Midbrain (tissue), 1 donor: ENCODE measurements at regions not wholly inside any gene's neighbourhood (a gene's known extent, or its start where the extent isn't known, plus 50 kb on each side); places are given as distances from the start of the nearest gene placed in this dataset.
A peak's percentile ranks its signal among the peaks of the same experiment; 100 is the strongest.

Experiments used
- DNase-seq: peaks from one replicate; lab custom pipeline; 2025; lab: John Stamatoyannopoulos, UW

GRCh38 chr12:13288937-13289652 is 92.6 kb downstream of the EMP1 start:
- DNase-seq, result no peak

- DNase-seq, result no peak
Observed at GRCh38 chr12:13288501-13288900, 92.0 kb downstream of the EMP1 start.

DNA sequence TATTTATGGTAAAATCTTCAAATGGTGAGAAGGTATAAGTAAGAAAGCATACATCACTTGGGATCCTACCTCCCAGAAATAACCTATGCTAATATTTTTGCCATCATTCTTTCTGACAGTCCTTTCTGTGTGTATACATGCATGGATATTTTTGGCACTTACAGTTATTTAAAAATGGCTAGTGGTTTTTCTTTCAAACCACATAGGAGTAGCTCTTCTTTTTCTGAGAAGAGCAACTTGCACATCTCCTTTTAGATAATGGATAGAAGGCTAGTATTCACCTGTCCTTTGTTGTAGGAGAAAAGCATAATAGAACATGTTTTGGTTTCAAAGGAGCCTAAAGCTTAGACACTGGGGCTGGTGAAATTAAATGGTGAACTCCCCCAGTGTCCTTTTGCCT is 87.3 kb downstream of the EMP1 start:
- DNase-seq, result no peak

DNA sequence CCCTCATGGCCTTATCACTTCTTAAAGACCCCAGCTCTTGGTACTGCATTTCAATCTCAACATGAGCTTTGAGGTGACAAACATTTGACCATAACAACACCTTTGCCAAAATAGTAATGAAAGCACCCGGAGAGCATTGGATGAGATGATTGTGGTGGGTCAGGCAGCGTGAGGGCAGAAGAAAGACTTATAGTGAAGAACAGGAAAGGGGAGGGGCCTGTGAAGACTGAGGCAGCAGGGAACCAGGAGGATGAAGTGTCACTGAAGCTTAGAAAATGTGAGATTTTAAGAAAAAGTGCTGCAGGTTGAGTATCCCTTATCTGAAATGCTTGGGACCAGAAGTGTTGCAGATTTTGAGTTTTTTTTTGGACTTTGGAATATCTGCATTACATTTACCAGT is 86.3 kb downstream of the EMP1 start:
- DNase-seq, result no peak

GRCh38 chr12:13278249-13278787 is 81.8 kb downstream of the EMP1 start:
- peak; percentile 82 for DNase-seq

GRCh38 chr12:13277293-13277692 is 80.8 kb downstream of the EMP1 start:
- DNase-seq, result no peak

GRCh38 chr12:13275241-13276085 is 78.9 kb downstream of the EMP1 start:
- no peak for DNase-seq

GRCh38 chr12:13273850-13274249 is 77.3 kb downstream of the EMP1 start:
- DNase-seq, result no peak

GRCh38 chr12:13273097-13273496 is 76.6 kb downstream of the EMP1 start:
- DNase-seq, result no peak

DNA sequence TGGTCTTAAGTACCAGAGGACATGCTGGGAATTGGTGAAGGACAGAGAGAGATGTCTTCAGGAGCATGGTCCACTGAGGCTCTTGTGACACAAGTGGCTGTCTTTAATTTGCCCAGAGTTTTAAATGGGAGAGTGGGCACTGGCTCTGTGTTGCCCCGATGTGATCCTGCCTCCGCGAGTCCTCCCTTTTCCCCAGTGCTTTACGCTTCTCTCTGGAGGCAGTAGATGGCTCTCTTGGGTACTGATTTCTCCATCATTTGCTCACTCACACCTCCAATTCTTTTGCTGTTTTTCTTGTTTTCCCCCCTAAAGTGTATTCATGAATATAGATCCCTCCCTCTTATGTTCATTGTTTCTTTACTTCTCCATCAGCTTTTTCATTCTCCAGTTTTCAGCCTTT is 74.3 kb downstream of the EMP1 start:
- DNase-seq, result no peak
